OCI-LY3 (cell line): ENCODE measurements at regions not wholly inside any gene's neighbourhood (a gene's known extent, or its start where the extent isn't known, plus 50 kb on each side); places are given as distances from the start of the nearest gene placed in this dataset.

ENCODE experiments used
- H2AFZ ChIP-seq: fragments of 200-600, 300-600 bp; shearing (Covaris generic); 2 replicates; pipeline ENCODE4 v1.6.0; 2014; ENCODE audit warnings: antibody characterized with exemption, low read depth, low read length
- H3K27ac ChIP-seq: fragments of 200-600, 300-600 bp; sonication (generic); 2 replicates; pipeline ENCODE4 v1.5.1; 2014; ENCODE audit warnings: mild to moderate bottlenecking, low read length, moderate library complexity, mixed read lengths
- H3K27me3 ChIP-seq: fragments of 200-600, 300-600 bp; sonication (generic); 2 replicates; pipeline ENCODE4 v1.6.1; 2014; ENCODE audit warnings: low read depth, low read length, mixed read lengths
- H3K36me3 ChIP-seq: fragments of 200-600, 300-600 bp; sonication (generic); replicated peaks from 2 replicates; pipeline ENCODE3; 2014; ENCODE audit warnings: low read depth, low read length, mixed read lengths
- H3K4me1 ChIP-seq: fragments of 300-600, 200-600 bp; sonication (generic); 2 replicates; pipeline ENCODE4 v1.6.1; 2014; ENCODE audit warnings: low read length, mixed read lengths
- H3K4me2 ChIP-seq: fragments of 200-600, 300-600 bp; sonication (generic); 2 replicates; pipeline ENCODE4 v1.6.1; 2014; ENCODE audit warnings: low read length, mixed read lengths
- H3K4me3 ChIP-seq: fragments of 300-600, 200-600 bp; sonication (generic); 2 replicates; pipeline ENCODE4 v1.5.1; 2014; ENCODE audit warnings: antibody characterized with exemption, mild to moderate bottlenecking, low read length, moderate library complexity
- H3K79me2 ChIP-seq: fragments of 300-600, 200-600 bp; shearing (Covaris generic); 2 replicates; pipeline ENCODE4 v1.6.1; 2014; ENCODE audit warnings: mild to moderate bottlenecking, low read length, mixed read lengths
- H3K9ac ChIP-seq: fragments of 300-600, 200-600 bp; shearing (Covaris generic); 2 replicates; pipeline ENCODE4 v1.6.0; 2014; ENCODE audit warnings: mild to moderate bottlenecking, low read length, moderate library complexity
- H3K9me3 ChIP-seq: fragments of 200-600, 300-600 bp; shearing (Covaris generic); 2 replicates; pipeline ENCODE4 v1.6.1; 2014; ENCODE audit warnings: low read length, mixed read lengths; ENCODE audit not compliant: insufficient read depth
- H4K20me1 ChIP-seq: fragments of 200-600, 300-600 bp; sonication (generic); 2 replicates; pipeline ENCODE4 v1.6.1; 2016; ENCODE audit warnings: low read length, mixed read lengths; ENCODE audit not compliant: insufficient read depth
- EZH2phosphoT487 ChIP-seq: fragments of 200-600 bp; shearing (Covaris generic); IDR thresholded peaks from 2 replicates; pipeline ENCODE4 v1.6.1; 2018; ENCODE audit warnings: antibody characterized with exemption, mixed run types, low read depth
- TF ChIP-seq, protein P1 (sequence below): fragments of 200-600, 300-600 bp; sonication (generic); IDR thresholded peaks from 2 replicates; pipeline ENCODE4 v1.5.1; 2014; ENCODE audit warnings: antibody characterized with exemption, low read length, low read depth

DNA sequence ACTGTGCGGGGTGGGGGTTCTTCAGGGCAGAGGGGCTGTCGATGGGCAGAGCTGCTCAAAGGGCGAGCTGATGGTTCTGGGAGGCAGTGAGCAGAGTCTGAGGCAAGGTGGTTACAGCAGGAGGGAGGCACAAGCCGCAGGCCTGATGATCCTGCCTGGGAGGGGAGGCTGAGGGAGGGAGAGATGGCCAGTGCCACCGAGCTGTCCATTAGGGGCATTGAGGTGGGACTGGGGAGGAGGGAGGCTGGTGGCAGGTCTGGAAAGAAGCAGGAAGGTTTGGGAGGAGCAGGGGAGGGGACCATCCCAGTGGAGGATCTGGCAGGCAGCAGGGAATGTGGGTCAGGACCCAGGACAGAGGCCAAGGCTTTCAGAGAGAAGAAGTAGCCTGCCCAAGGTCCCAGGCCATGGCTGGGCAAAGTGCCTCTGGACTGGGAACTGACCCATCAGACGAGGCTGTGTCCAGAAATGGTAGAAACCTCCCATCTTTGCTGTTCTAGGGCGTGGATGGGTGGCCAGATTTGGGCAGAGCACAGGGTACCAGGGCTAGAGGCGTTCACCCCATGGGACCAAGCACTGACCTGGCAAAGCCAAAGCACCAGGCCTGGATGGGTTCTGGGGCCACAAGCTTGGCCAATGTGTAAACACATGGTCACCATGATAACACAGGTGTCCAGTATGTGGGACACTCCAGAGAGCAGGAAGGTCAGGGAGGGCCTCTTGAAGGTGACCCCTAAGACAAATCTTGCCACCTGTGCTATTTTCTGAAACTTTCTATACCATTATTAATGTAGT lies 55.5 kb downstream of the INHBB start:
- no peak overlapping the region for H2AFZ ChIP-seq
- no peak overlapping the region for H3K9ac ChIP-seq
- H4K20me1 ChIP-seq, result no peaks in the 10 kb centered on the region
- no peaks in the 10 kb centered on the region for H3K79me2 ChIP-seq
- no peak overlapping the region for H3K27ac ChIP-seq
- H3K4me3 ChIP-seq, result no peak overlapping the region
- H3K9me3 ChIP-seq, result no peaks in the 10 kb centered on the region
- H3K4me1 ChIP-seq, result no peaks in the 10 kb centered on the region
- H3K36me3 ChIP-seq, result no peaks in the 10 kb centered on the region
- no peak for TF ChIP-seq EZH2phosphoT487
- TF ChIP-seq, protein P1, sequence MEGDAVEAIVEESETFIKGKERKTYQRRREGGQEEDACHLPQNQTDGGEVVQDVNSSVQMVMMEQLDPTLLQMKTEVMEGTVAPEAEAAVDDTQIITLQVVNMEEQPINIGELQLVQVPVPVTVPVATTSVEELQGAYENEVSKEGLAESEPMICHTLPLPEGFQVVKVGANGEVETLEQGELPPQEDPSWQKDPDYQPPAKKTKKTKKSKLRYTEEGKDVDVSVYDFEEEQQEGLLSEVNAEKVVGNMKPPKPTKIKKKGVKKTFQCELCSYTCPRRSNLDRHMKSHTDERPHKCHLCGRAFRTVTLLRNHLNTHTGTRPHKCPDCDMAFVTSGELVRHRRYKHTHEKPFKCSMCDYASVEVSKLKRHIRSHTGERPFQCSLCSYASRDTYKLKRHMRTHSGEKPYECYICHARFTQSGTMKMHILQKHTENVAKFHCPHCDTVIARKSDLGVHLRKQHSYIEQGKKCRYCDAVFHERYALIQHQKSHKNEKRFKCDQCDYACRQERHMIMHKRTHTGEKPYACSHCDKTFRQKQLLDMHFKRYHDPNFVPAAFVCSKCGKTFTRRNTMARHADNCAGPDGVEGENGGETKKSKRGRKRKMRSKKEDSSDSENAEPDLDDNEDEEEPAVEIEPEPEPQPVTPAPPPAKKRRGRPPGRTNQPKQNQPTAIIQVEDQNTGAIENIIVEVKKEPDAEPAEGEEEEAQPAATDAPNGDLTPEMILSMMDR, result no peak
- no peak overlapping the region for H3K4me2 ChIP-seq
- H3K27me3 ChIP-seq, result peaks cover 10% of the 10 kb centered on the region; the same call in 1 of the 2 replicates

DNA sequence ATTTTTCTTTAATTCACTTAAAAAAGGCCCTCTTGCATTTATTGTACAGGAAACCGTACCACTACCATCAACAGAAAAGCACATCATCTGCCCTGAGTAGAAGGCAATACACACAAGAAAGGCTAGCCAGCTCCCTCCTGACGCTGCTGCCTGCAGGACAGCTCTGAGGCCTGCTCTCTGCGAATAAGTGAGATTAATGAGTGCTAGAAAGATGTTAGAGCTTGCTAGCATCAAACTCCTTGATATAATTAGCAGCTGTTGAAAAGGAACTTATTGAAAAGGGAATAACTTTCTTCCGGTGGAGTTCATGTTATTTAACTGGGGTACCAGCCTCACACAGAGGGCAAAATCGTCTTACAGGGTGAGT lies 56.1 kb downstream of the INHBB start:
- Histone ChIP-seq H3K4me3 (no peak overlapping the region), H3K27ac (no peak overlapping the region), H4K20me1 (no peaks in the 10 kb centered on the region), H3K9ac (no peak overlapping the region), H3K79me2 (no peaks in the 10 kb centered on the region), H3K9me3 (no peaks in the 10 kb centered on the region), H3K27me3 (peaks cover 9% of the 10 kb centered on the region; the same call in 1 of the 2 replicates), H3K4me1 (no peaks in the 10 kb centered on the region), H3K36me3 (no peaks in the 10 kb centered on the region), H3K4me2 (no peak overlapping the region), H2AFZ (no peak overlapping the region)
- no peak for TF ChIP-seq EZH2phosphoT487
- TF ChIP-seq, protein P1, result no peak

DNA sequence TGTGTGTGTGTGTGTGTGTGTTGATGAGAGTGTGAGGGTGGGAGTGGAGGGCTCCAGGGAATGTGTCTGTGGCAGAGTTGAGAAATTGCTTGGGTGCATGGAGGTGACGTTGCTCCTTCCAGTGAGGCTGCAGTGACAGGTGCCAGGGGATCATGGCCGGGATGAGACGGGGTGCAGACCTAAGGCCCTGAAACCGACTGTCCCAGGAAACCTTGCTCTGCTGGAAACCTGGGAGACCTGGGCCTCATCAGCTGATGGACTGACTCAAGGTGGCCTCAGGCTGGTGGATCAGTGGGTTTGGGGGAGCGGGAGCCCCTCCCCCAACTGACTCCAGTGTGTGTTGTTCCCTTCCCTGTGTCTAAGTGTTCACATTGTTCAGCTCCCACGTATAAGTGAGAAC lies 56.6 kb downstream of the INHBB start:
- Histone ChIP-seq H3K4me1 (no peaks in the 10 kb centered on the region), H3K27ac (no peak overlapping the region)

DNA sequence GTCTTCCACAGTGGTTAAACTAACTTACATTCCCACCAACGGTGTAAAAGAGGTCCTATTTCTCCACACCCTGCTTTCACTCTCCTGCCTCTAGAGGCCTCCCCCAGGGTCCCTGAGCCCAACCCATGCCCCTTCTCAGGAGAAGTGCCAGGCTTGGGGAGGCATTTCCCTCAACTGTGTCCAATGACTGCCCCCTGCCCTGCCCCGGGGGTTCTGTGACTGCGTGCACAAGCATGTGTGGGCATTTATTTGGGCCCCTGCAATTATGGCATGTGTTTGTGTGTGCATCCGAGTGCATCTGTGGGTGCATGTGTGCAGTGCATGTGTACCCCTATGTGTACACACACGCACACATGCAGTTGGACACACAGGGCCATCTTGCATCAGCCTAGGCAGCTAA lies 57.3 kb downstream of the INHBB start:
- no peak overlapping the region for H2AFZ ChIP-seq
- TF ChIP-seq EZH2phosphoT487, result no peak
- TF ChIP-seq, protein P1, result no peak
- no peak overlapping the region for H3K4me3 ChIP-seq
- H3K4me2 ChIP-seq, result no peak overlapping the region
- H3K27ac ChIP-seq, result no peak overlapping the region
- no peaks in the 10 kb centered on the region for H3K79me2 ChIP-seq
- H3K4me1 ChIP-seq, result no peaks in the 10 kb centered on the region
- H4K20me1 ChIP-seq, result no peaks in the 10 kb centered on the region
- peaks cover 5% of the 10 kb centered on the region; the same call in 1 of the 2 replicates for H3K27me3 ChIP-seq
- H3K9ac ChIP-seq, result no peak overlapping the region
- no peaks in the 10 kb centered on the region for H3K9me3 ChIP-seq
- H3K36me3 ChIP-seq, result no peaks in the 10 kb centered on the region

More for the DNA sequence above, 56.6 kb downstream of the INHBB start:
- Histone ChIP-seq H3K79me2 (no peaks in the 10 kb centered on the region), H4K20me1 (no peaks in the 10 kb centered on the region), H3K9me3 (no peaks in the 10 kb centered on the region), H3K36me3 (no peaks in the 10 kb centered on the region), H3K4me3 (no peak overlapping the region), H3K4me2 (no peak overlapping the region), H2AFZ (no peak overlapping the region), H3K9ac (no peak overlapping the region), H3K27me3 (peaks cover 9% of the 10 kb centered on the region; the same call in 1 of the 2 replicates)
- TF ChIP-seq EZH2phosphoT487, result no peak
- TF ChIP-seq, protein P1, result no peak
